ENCODE measurements at regions not wholly inside any gene's neighbourhood (a gene's known extent, or its start where the extent isn't known, plus 50 kb on each side); places are given as distances from the start of the nearest gene placed in this dataset.

- H3K27ac ChIP-seq, result no peak overlapping the region
- no peaks in the 10 kb centered on the region for H3K4me1 ChIP-seq (ENCODE audit: low read depth, poor library complexity, severe bottlenecking)
- H3K4me2 ChIP-seq, result no peak overlapping the region
- no peaks in the 10 kb centered on the region for H3K27me3 ChIP-seq (ENCODE audit: insufficient read depth, low read depth)
- no peaks in the 10 kb centered on the region for H4K20me1 ChIP-seq (ENCODE audit: insufficient read depth)
- no peak overlapping the region for H3K4me3 ChIP-seq (IDR thresholded peaks at IDR 0.05; ENCODE audit: insufficient read depth, low read depth, low read length)
- H3K9ac ChIP-seq, result no peak overlapping the region
- TF ChIP-seq CTCF (conservative IDR thresholded peaks at IDR 0.05; ENCODE audit: low read depth, low read length), result no peak
- H3K36me3 ChIP-seq (ENCODE audit: insufficient read depth), result no peaks in the 10 kb centered on the region
- no peak overlapping the region for H2AFZ ChIP-seq (ENCODE audit: low read depth)
- no peaks in the 10 kb centered on the region for H3K79me2 ChIP-seq (ENCODE audit: insufficient read depth, low read depth)
Observed at GRCh38 chr16:65948361-65948760, 418.1 kb upstream of the CDH5 start.

- no peaks in the 10 kb centered on the region for H3K36me3 ChIP-seq (ENCODE audit: insufficient read depth)
- no peak overlapping the region for H3K4me3 ChIP-seq (IDR thresholded peaks at IDR 0.05; ENCODE audit: insufficient read depth, low read depth, low read length)
- TF ChIP-seq CTCF (conservative IDR thresholded peaks at IDR 0.05; ENCODE audit: low read depth, low read length), result no peak
- no peaks in the 10 kb centered on the region for H3K79me2 ChIP-seq (ENCODE audit: insufficient read depth, low read depth)
- no peak overlapping the region for H2AFZ ChIP-seq (ENCODE audit: low read depth)
- no peaks in the 10 kb centered on the region for H3K4me1 ChIP-seq (ENCODE audit: low read depth, poor library complexity, severe bottlenecking)
- no peaks in the 10 kb centered on the region for H3K27me3 ChIP-seq (ENCODE audit: insufficient read depth, low read depth)
- H3K9ac ChIP-seq, result no peak overlapping the region
- H4K20me1 ChIP-seq (ENCODE audit: insufficient read depth), result no peaks in the 10 kb centered on the region
- H3K4me2 ChIP-seq, result no peak overlapping the region
- H3K27ac ChIP-seq, result no peak overlapping the region
Observed at GRCh38 chr16:65947951-65948350, 418.5 kb upstream of the CDH5 start.

GRCh38 chr16:65945493-65945892 lies 421.0 kb upstream of the CDH5 start:
- H4K20me1 ChIP-seq (ENCODE audit: insufficient read depth), result no peaks in the 10 kb centered on the region
- no peak overlapping the region for H2AFZ ChIP-seq (ENCODE audit: low read depth)
- no peaks in the 10 kb centered on the region for H3K79me2 ChIP-seq (ENCODE audit: insufficient read depth, low read depth)
- H3K4me1 ChIP-seq (ENCODE audit: low read depth, poor library complexity, severe bottlenecking), result no peaks in the 10 kb centered on the region
- TF ChIP-seq CTCF (conservative IDR thresholded peaks at IDR 0.05; ENCODE audit: low read depth, low read length), result no peak
- H3K27me3 ChIP-seq (ENCODE audit: insufficient read depth, low read depth), result no peaks in the 10 kb centered on the region
- H3K4me2 ChIP-seq, result no peak overlapping the region
- H3K36me3 ChIP-seq (ENCODE audit: insufficient read depth), result no peaks in the 10 kb centered on the region
- H3K27ac ChIP-seq, result no peak overlapping the region
- H3K4me3 ChIP-seq (IDR thresholded peaks at IDR 0.05; ENCODE audit: insufficient read depth, low read depth, low read length), result no peak overlapping the region
- H3K9ac ChIP-seq, result no peak overlapping the region

GRCh38 chr16:65944361-65944760 lies 422.1 kb upstream of the CDH5 start:
- Histone ChIP-seq H4K20me1 (ENCODE audit: insufficient read depth) (no peaks in the 10 kb centered on the region), H3K4me3 (IDR thresholded peaks at IDR 0.05; ENCODE audit: insufficient read depth, low read depth, low read length) (no peak overlapping the region), H3K79me2 (ENCODE audit: insufficient read depth, low read depth) (no peaks in the 10 kb centered on the region), H2AFZ (ENCODE audit: low read depth) (no peak overlapping the region), H3K36me3 (ENCODE audit: insufficient read depth) (no peaks in the 10 kb centered on the region), H3K4me2 (no peak overlapping the region), H3K4me1 (ENCODE audit: low read depth, poor library complexity, severe bottlenecking) (no peaks in the 10 kb centered on the region), H3K9ac (no peak overlapping the region), H3K27ac (no peak overlapping the region), H3K27me3 (ENCODE audit: insufficient read depth, low read depth) (no peaks in the 10 kb centered on the region)
- TF ChIP-seq CTCF (conservative IDR thresholded peaks at IDR 0.05; ENCODE audit: low read depth, low read length), result no peak

- H3K4me3 ChIP-seq (IDR thresholded peaks at IDR 0.05; ENCODE audit: insufficient read depth, low read depth, low read length), result no peak overlapping the region
- H3K27me3 ChIP-seq (ENCODE audit: insufficient read depth, low read depth), result no peaks in the 10 kb centered on the region
- H3K79me2 ChIP-seq (ENCODE audit: insufficient read depth, low read depth), result no peaks in the 10 kb centered on the region
- no peak overlapping the region for H3K9ac ChIP-seq
- no peaks in the 10 kb centered on the region for H3K36me3 ChIP-seq (ENCODE audit: insufficient read depth)
- H4K20me1 ChIP-seq (ENCODE audit: insufficient read depth), result no peaks in the 10 kb centered on the region
- no peak overlapping the region for H2AFZ ChIP-seq (ENCODE audit: low read depth)
- no peaks in the 10 kb centered on the region for H3K4me1 ChIP-seq (ENCODE audit: low read depth, poor library complexity, severe bottlenecking)
- no peak overlapping the region for H3K4me2 ChIP-seq
- no peak for TF ChIP-seq CTCF (conservative IDR thresholded peaks at IDR 0.05; ENCODE audit: low read depth, low read length)
- no peak overlapping the region for H3K27ac ChIP-seq
Observed at GRCh38 chr16:65940711-65941110, 425.8 kb upstream of the CDH5 start.
